Smooth muscle cell (in vitro differentiated cells): ENCODE measurements at regions not wholly inside any gene's neighbourhood (a gene's known extent, or its start where the extent isn't known, plus 50 kb on each side); places are given as distances from the start of the nearest gene placed in this dataset. TPM values are rescaled to one million over a fixed set of nuclear protein-coding genes. Genes with fewer than 3 reads are reported as not detected.
A peak's percentile ranks its signal among the peaks of the same experiment; 100 is the strongest.

Experiments used
- DNase-seq: peaks from one replicate; lab custom pipeline; 2025; ENCODE audit not compliant: unreplicated experiment; lab: John Stamatoyannopoulos, UW
- H2AFZ ChIP-seq: fragments of 200-600 bp; sonication (generic); 2 replicates; pipeline ENCODE4 v1.6.0; 2016; ENCODE audit warnings: antibody characterized with exemption, low read depth, mild to moderate bottlenecking
- H3F3A ChIP-seq: fragments of 200-600 bp; sonication (generic); 2 replicates; pipeline ENCODE4 v1.6.0; 2017; ENCODE audit warnings: antibody characterized with exemption, low read depth
- H3K27ac ChIP-seq: fragments of 200-600 bp; sonication (generic); 2 replicates; pipeline ENCODE4 v1.5.1; 2016; ENCODE audit warnings: low read depth, mild to moderate bottlenecking
- H3K27me3 ChIP-seq: fragments of 200-600 bp; sonication (generic); 2 replicates; pipeline ENCODE4 v1.6.1; 2016; ENCODE audit warnings: low read depth, mild to moderate bottlenecking
- H3K36me3 ChIP-seq: fragments of 200-600 bp; sonication (generic); 2 replicates; pipeline ENCODE4 v1.5.1; 2016; ENCODE audit warnings: low read depth
- H3K4me1 ChIP-seq: fragments of 200-600 bp; sonication (generic); 2 replicates; pipeline ENCODE4 v1.5.1; 2016; ENCODE audit warnings: low read depth
- H3K4me2 ChIP-seq: fragments of 200-600 bp; sonication (generic); 2 replicates; pipeline ENCODE4 v1.6.0; 2016; ENCODE audit warnings: mild to moderate bottlenecking
- H3K4me3 ChIP-seq: fragments of 200-600 bp; sonication (generic); 2 replicates; pipeline ENCODE4 v1.5.1; 2016; ENCODE audit warnings: mild to moderate bottlenecking
- H3K79me2 ChIP-seq: fragments of 200-600 bp; sonication (generic); 2 replicates; pipeline ENCODE4 v1.6.0; 2016; ENCODE audit warnings: low read depth, mild to moderate bottlenecking
- H3K9ac ChIP-seq: fragments of 200-600 bp; sonication (generic); 2 replicates; pipeline ENCODE4 v1.6.0; 2016; ENCODE audit warnings: low read depth
- H3K9me3 ChIP-seq: fragments of 200-600 bp; sonication (generic); replicated peaks from 2 replicates; pipeline ENCODE4 v1.5.1; 2016; ENCODE audit warnings: low read depth
- H4K20me1 ChIP-seq: fragments of 200-600 bp; sonication (generic); 2 replicates; pipeline ENCODE4 v1.6.0; 2016; ENCODE audit warnings: low read depth
- CTCF ChIP-seq: fragments of 200-600 bp; sonication (generic); IDR thresholded peaks from 2 replicates; pipeline ENCODE4 v1.5.1; 2017; ENCODE audit warnings: borderline replicate concordance, mild to moderate bottlenecking, antibody characterized with exemption; ENCODE audit not compliant: insufficient read depth, poor library complexity, severe bottlenecking
- WGBS: methylation state at CpG from one replicate; pipeline ENCODE4 v1.1.7; 2016; ENCODE audit warnings: low lambda C conversion rate; 5-methylcytosine and 5-hydroxymethylcytosine counted together
- small RNA-seq: library from RNA; depleted of rRNA; stranded (forward); fragments of <200 nt; gene quantifications from one replicate; pipeline ENCODE3, GENCODE V24; 2014

DNA sequence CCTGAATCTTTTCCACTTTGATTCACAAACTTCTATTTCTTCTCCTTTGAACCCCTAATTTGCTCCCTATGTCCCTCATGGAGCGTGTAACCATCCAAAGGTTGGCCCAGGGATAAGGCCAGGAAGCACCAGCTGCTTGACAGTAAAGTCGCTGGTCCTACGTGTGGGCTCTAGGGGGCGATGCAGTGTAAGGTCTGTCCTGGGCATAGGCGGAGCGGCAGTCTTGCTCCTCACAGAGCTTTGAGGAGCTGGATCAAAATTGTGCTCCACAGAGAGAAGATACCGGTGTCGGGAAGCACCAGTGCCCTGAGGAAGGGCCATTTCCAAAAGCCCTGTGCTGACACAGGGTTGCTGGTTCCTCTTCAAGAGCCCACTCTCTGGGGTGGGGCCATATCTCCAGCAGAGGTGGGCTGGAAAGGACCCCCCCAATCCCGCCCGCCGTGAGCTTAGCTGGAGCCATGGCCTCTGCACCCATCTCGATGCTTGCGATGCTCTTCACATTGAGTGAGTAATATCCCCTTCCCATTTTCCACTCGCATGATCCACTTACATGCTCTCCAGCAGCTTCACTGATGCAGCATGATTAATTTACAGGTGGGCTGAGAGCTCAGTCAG is 49.9 kb upstream of the OR4E1 start:
- peaks cover 10% of the 10 kb centered on the region for H3K27me3 ChIP-seq
- no peaks in the 10 kb centered on the region for H3K79me2 ChIP-seq
- H3K9me3 ChIP-seq: no peaks in the 10 kb centered on the region
- H3K27ac ChIP-seq: no peak overlapping the region
- WGBS: 50% methylated on average over 14 of the region's 14 CpGs
- no peak overlapping the region for H3K4me3 ChIP-seq
- TF ChIP-seq CTCF: peak; percentile 15
- H3K9ac ChIP-seq: no peak overlapping the region
- H4K20me1 ChIP-seq: no peaks in the 10 kb centered on the region
- no peak for DNase-seq
- H3K4me1 ChIP-seq: no peaks in the 10 kb centered on the region
- H3K4me2 ChIP-seq: no peak overlapping the region
- no peaks in the 10 kb centered on the region for H3K36me3 ChIP-seq
- H3F3A ChIP-seq: no peaks in the 10 kb centered on the region
- H2AFZ ChIP-seq: no peak overlapping the region

Small RNA genes in the stretch of these regions (small RNA-seq; reads per million reads assigned to genes)
- gene AC245505.1 (not detected), gene TRAJ30 (not detected), gene TRAJ31 (not detected), gene TRAJ32 (not detected), gene TRAJ33 (not detected), gene TRAJ34 (not detected), gene TRAJ35 (not detected), gene TRAJ36 (not detected), gene TRAJ37 (not detected), gene TRAJ38 (not detected), gene TRAJ39 (not detected), gene TRAJ40 (not detected), gene TRAJ41 (not detected), gene TRAJ42 (not detected), gene TRAJ43 (not detected), gene TRAJ44 (not detected), gene TRAJ45 (not detected), gene TRAJ46 (not detected), gene TRAJ47 (not detected), gene TRAJ48 (not detected), gene TRAJ49 (not detected), gene TRAJ50 (not detected), gene TRAJ51 (not detected), gene TRAJ52 (not detected), gene TRAJ53 (not detected), gene TRAJ54 (not detected), gene TRAJ55 (not detected), gene TRAJ56 (not detected), gene TRAJ57 (not detected), gene TRAJ58 (not detected), gene TRAJ59 (not detected), gene TRAJ60 (not detected), gene TRAJ61 (not detected), gene TRAV15 (not detected), gene TRDD1 (not detected), gene TRDD2 (not detected), gene TRDD3 (not detected), gene TRDJ1 (not detected), gene TRDJ2 (not detected), gene TRDJ3 (not detected), gene TRDJ4 (not detected), gene TRDV1 (not detected)
